HG02759 (cell line): ENCODE measurements at regions not wholly inside any gene's neighbourhood (a gene's known extent, or its start where the extent isn't known, plus 50 kb on each side); places are given as distances from the start of the nearest gene placed in this dataset.
"Not testable (repeated sequence)": the region's sequence is repeated elsewhere in the genome, so short reads cannot be mapped to it uniquely, and the experiment has no call there.

Experiments
- ATAC-seq: cut with Tn5 transposase; IDR thresholded peaks from one replicate; pipeline ENCODE4 v1.9.1; 2021; ENCODE audit warnings: mild to moderate bottlenecking, moderate library complexity; ENCODE audit not compliant: unreplicated experiment

DNA sequence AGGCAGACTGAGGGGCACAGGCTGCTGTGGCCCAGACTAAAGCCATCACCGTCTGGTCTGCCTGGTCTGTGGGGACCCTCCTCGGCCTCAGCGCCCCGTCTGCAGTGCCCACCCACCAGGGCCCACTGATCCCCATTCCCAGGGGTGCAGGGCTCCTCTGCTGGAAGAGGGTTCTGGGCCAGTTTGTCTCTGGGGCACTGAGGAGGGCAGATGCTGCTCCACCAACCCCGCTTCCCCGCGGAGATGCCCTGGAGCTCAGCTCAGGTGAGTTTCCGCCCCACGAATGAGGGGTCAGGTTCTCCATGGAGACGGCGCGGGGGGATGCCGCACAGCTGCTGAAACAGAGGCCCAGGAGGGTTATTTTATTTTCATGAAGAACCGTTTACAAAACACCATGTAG is 263.3 kb upstream of the SFSWAP start:
- ATAC-seq, result not testable (repeated sequence)

GRCh38 chr12:131448254-131448795 is 262.6 kb upstream of the SFSWAP start:
- no peak for ATAC-seq

DNA sequence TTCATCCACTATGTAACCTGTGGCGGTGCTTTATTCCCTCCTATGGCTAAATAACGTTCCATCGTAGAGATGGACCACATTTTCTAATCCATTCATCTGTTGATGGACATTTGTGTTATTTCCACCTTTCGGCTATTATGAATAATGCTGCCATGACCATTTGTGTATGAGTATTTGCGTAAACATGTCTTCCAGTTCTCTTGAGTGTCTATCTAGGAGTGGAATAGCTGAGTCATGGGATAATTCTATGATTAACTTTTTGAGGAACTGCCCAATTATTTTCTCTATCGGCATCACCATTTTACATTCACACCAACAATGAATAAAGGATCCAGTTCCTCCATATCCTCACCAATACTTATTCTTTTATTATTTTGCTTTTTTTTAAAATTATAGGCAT is 261.9 kb upstream of the SFSWAP start:
- no peak for ATAC-seq

GRCh38 chr12:131452444-131452860 is 258.4 kb upstream of the SFSWAP start:
- no peak for ATAC-seq

DNA sequence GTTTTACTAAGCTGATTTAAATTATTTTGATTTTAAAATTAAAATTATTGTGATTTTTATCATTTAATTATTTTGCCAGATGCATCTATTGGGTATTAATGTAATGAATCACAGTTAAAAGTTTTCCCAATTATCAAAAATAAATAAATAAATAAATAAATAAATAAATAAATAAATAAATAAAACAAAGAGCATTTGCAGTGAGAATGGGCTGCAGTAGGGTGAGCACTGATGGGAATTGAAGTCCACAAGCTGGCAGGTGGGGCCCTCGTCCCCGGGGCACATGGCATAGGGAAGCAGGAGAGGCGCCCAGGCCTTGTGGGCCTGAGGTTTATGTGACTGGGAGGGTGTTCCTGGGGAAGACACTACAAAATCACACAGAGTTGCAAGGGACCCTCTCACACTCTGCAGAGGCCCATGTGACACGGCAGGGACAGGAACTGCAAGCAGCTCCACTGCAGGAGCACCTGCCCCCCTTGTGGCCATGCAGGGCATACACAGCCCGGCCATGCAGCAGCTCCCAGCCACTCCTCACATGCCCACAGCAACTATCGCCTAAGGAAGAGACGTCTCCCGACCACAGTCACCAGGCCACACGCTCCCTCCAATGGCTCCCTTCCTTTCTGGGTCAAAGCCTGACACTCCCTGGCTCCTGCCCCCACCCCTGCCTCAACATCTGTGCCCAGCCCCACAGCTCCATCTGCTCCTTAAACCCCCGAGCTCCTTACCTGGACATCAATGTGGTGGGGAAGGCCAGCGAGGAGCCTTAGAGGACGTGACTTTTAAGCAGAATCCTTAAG is 256.3 kb upstream of the SFSWAP start:
- ATAC-seq, result peak; percentile 91

DNA sequence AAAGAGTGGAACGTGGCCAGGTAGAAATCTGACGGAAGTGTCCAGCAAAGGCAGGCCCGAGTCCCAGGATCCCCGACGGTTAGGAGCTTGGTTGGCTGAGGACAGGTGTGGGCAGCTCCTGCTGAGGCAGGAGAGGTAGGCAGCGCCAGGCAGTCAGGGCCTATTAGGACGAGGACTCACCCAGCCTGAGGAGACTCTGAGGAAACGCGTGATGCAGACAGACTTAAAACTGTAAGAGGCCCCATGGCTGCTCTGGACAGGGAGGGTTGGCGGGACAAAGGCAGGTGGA is 255.7 kb upstream of the SFSWAP start:
- ATAC-seq, result no peak

DNA sequence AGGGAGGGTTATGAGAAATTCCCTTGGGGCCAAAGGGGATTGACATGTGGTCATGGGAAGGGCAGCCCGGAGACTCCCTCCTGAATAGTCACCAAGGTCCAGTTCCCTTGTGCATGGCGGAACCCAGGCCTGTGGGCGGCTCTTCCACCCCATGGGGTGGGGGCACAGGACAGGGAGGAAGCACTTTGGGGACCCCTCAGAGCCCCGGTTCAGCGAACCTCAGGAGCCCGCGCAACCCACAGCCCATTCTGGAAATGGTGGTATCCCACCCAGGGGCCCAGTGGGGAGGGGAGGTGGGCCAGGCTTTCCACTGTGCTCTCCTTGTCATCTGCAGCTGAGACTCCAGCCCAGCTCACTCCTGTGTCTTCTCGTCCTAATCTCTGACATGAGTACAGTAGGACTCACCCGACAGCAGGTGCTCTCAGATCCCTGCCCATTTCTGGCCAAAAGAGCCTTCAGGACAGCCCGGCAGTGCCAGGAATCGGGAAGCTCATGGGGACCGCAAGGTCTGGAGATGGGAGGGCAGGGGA is 255.2 kb upstream of the SFSWAP start:
- ATAC-seq, result no peak

GRCh38 chr12:131456301-131457027 is 254.4 kb upstream of the SFSWAP start:
- ATAC-seq, result no peak

DNA sequence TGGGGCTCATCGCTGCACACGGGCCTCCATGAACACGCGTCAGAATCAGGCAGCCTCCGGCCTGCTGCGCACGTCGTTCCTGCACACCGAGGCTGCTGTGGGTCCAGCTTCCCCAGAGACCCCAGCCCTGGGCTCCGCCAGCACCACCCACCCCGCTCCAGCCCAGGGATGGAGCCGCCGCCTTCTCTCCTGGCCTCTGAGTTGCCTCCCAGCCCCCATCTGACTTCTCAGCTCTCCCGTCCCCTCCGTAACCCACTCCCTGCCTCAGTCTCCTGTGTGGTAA is 253.9 kb upstream of the SFSWAP start:
- no peak for ATAC-seq

DNA sequence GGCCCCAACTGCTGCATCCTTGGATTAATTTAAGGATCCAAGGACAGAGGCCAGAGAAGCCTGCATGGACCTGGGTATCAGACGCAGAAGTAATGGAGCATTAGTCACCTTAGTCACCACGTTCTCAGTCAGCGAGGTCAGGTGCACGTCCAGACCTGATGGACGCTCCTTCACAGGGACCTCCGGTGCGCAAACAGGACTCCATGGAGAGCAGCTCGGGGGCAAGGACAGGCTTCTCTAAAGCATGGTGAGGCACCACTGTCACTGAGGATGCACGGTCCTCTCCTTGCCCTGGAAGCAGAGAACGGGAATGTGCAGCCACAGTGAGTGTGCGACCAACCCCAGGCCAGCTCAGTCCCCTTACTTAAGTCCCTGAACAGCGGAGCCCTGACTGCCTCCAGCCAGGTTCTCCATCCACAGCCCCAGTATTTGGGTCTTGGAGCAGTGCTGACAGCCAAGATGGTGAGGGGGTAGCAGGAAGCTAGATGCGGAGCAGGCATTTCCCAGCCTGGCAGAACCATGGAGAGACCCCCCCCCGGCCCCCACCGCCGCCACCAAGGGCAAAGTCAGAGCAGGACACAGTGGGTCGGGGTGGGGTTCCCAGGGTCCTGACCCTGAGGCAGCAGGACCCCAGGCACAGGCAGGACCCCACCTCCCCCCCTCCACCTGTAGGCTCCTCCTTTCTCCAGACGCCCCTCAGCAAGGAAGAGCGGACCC is 253.4 kb upstream of the SFSWAP start:
- ATAC-seq, result no peak

- no peak for ATAC-seq
Observed at GRCh38 chr12:131458048-131458374, 252.9 kb upstream of the SFSWAP start.

- no peak for ATAC-seq
Observed at GRCh38 chr12:131458931-131459772, 251.7 kb upstream of the SFSWAP start.

DNA sequence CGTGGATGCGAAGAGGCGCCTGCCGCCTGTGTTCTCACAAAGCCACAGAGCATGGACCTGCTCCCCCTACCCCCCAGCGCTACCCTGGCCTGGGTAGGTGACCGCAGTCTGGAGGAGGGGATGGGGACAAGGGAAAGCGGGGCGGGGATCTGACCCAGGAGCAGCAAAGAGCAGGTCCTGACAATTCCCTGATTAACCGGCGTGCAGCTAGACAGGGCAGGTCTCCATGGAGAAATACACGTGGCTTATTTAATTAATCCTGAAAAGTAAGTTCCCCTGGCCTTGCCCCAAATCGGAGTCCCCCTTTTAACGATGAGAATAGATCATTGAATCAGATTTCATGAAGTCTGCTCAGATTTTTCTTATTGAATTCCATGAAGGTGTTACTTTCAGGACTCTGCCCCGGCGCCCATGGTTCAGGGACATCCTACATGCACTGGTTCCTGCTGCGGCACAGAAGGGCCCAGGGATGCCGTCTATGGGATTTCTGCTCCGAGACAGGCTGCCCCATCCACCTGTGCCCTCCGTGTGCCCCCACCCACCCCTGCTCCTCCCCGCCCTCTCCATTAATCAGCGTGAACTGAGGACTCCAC is 251.0 kb upstream of the SFSWAP start:
- ATAC-seq, result no peak

GRCh38 chr12:131460520-131460919 is 250.4 kb upstream of the SFSWAP start:
- ATAC-seq, result no peak

- no peak for ATAC-seq
Observed at GRCh38 chr12:131461096-131461495, 249.8 kb upstream of the SFSWAP start.

DNA sequence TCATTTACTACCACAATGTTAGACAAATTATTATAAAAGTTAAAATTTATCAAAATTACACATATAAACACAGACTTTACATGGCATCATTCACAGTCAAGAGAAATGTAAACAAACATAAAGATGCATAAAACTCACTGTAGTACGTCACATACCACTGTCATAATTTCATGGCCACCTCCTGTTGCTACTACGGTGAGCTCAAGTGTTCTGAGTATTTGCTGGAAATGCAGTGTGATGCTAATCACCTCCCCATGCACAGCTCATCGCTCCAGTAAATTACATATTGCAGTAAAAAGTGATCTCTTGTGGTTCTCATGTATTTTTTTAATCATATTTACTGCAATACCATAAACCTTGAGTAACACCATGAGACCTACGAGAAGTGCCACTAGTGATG is 247.7 kb upstream of the SFSWAP start:
- ATAC-seq, result no peak

GRCh38 chr12:131464081-131464480 is 246.8 kb upstream of the SFSWAP start:
- ATAC-seq, result no peak

DNA sequence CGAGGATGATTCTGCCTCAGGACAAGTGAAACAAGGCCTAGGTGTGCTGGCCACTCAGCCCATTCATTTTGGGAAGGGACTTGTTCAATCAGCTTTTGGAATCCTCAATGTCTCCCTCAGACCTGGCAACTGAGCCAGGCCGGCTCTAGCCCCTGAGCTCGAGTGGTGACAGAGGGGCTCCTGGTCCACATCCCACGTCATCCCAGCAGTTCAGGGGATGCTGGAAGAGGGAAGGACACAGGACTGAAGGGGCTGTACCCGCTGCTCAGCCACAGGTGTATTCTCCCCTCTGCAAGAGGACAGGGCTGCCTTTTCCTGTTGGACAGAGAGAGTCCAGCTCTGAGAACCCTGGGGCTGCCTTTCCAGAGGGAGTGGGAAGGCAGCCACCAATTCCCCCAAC is 244.6 kb upstream of the SFSWAP start:
- ATAC-seq, result no peak

DNA sequence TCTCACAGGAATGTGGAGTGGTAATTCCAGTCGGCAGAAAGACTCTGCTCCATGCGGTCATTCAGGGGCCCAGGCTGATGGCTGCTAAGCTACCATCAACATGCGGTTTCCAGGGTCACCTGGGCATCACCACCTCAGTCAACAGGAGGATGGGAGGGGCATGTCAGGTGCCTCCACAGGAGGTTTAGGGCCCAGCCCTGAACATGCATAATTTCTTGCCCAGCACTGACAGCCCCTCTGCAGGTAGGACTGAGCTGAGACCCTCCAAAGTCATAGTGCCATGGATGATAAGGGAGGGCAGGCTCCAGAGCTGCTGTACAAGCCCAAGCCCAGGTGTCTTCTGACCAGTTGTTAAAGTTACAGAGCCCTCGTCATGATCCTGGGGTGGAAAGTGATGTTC is 244.0 kb upstream of the SFSWAP start:
- ATAC-seq, result no peak

DNA sequence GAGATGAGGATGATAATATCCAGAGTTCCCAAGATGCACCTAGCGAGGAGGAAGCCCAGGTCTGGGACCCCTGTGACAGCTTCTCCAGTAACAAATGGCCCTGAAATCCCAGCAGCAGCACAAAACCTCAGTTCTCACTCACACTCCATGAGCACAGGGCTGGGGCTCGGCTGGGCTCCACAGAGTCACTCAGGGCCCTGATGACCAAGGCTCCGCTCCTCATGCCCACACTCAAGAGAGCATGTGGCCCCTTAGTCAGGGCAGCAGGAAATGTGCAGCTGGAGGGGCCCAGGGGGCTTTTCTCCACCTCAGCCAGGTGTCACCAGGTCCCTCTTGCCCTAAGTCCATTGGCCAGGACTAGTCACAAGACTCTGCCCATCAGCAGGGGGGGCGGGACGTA is 242.7 kb upstream of the SFSWAP start:
- ATAC-seq, result no peak

- ATAC-seq, result not testable (repeated sequence)
Observed at GRCh38 chr12:131469945-131470344, 240.9 kb upstream of the SFSWAP start.
